GM23248 (cell line): ENCODE measurements at regions not wholly inside any gene's neighbourhood (a gene's known extent, or its start where the extent isn't known, plus 50 kb on each side); places are given as distances from the start of the nearest gene placed in this dataset.
"Not testable (repeated sequence)": the region's sequence is repeated elsewhere in the genome, so short reads cannot be mapped to it uniquely, and the experiment has no call there.

Source experiments
- DNase-seq: peaks from one replicate; pipeline ENCODE4 v3.0.0-alpha.2; 2015
- H2AFZ ChIP-seq: fragments of 200-600 bp; sonication (generic); 2 replicates; pipeline ENCODE4 v1.6.1; 2016; ENCODE audit warnings: antibody characterized with exemption
- H3F3A ChIP-seq: fragments of 200-600 bp; sonication (generic); 2 replicates; pipeline ENCODE4 v1.6.1; 2016; ENCODE audit warnings: mild to moderate bottlenecking, antibody characterized with exemption, mixed run types; ENCODE audit not compliant: insufficient read depth
- H3K27ac ChIP-seq: fragments of 200-600 bp; sonication (generic); 2 replicates; pipeline ENCODE4 v1.5.1; 2016; ENCODE audit warnings: mild to moderate bottlenecking
- H3K27me3 ChIP-seq: fragments of 200-600 bp; sonication (generic); replicated peaks from 2 replicates; pipeline ENCODE4 v1.6.1; 2016; ENCODE audit warnings: mild to moderate bottlenecking; ENCODE audit not compliant: insufficient read depth
- H3K36me3 ChIP-seq: fragments of 200-600 bp; sonication (generic); 2 replicates; pipeline ENCODE4 v1.6.1; 2016; ENCODE audit warnings: low read depth, mild to moderate bottlenecking
- H3K4me1 ChIP-seq: fragments of 200-600 bp; sonication (generic); 2 replicates; pipeline ENCODE4 v1.6.1; 2016; ENCODE audit warnings: mild to moderate bottlenecking; ENCODE audit not compliant: insufficient read depth
- H3K4me2 ChIP-seq: fragments of 200-600 bp; sonication (generic); one replicate; pipeline ENCODE4 v1.6.1; 2016; ENCODE audit warnings: mild to moderate bottlenecking; ENCODE audit not compliant: unreplicated experiment
- H3K4me3 ChIP-seq: fragments of 200-600 bp; sonication (generic); 2 replicates; pipeline ENCODE4 v1.5.1; 2016; ENCODE audit warnings: mild to moderate bottlenecking
- H3K79me2 ChIP-seq: fragments of 200-600 bp; sonication (generic); 2 replicates; pipeline ENCODE4 v1.6.1; 2016; ENCODE audit warnings: mild to moderate bottlenecking; ENCODE audit not compliant: insufficient read depth
- H3K9ac ChIP-seq: fragments of 200-600 bp; sonication (generic); 2 replicates; pipeline ENCODE4 v1.6.1; 2016; ENCODE audit warnings: mild to moderate bottlenecking
- H3K9me2 ChIP-seq: fragments of 200-600 bp; sonication (generic); 2 replicates; pipeline ENCODE4 v1.6.1; 2016; ENCODE audit warnings: mixed run types, mild to moderate bottlenecking, moderate library complexity; ENCODE audit not compliant: insufficient read depth
- H3K9me3 ChIP-seq: fragments of 200-600 bp; sonication (generic); one replicate; pipeline ENCODE4 v1.6.1; 2017; ENCODE audit warnings: low read depth
- H4K20me1 ChIP-seq: fragments of 200-600 bp; sonication (generic); 2 replicates; pipeline ENCODE4 v1.6.0; 2016; ENCODE audit not compliant: insufficient read depth
- EZH2 ChIP-seq: fragments of 200-600 bp; sonication (generic); IDR thresholded peaks from 2 replicates; pipeline ENCODE4 v1.6.1; 2018; ENCODE audit warnings: antibody characterized with exemption, mild to moderate bottlenecking; ENCODE audit not compliant: insufficient read depth, poor library complexity, severe bottlenecking
- EZH2phosphoT487 ChIP-seq: fragments of 200-600 bp; sonication (generic); IDR thresholded peaks from 2 replicates; pipeline ENCODE4 v1.6.1; 2018; ENCODE audit warnings: antibody characterized with exemption, moderate library complexity, mild to moderate bottlenecking, low read depth; ENCODE audit not compliant: insufficient read depth
- WGBS, 2 experiments: methylation state at CpG; one replicate each; pipeline ENCODE4 v1.1.6; 2015 to 2017; ENCODE audit warnings: low lambda C conversion rate in 2 of 2, low coverage in 1 of 2; ENCODE audit errors: missing lambda C conversion rate in 2 of 2; 5-methylcytosine and 5-hydroxymethylcytosine counted together
- in situ Hi-C: fragments of 300-500 bp; cut with MboI; formaldehyde crosslinking; loops from 2 replicates; pipeline ENCODE4 v1.15.0; 2020

- in situ Hi-C loops: no loop called here
- H3K9ac ChIP-seq: no peak overlapping the region
- H3K9me2 ChIP-seq: no peaks in the 10 kb centered on the region
- 10 to 11% methylated on average over 1 of the region's 1 CpG for WGBS, 2 experiments
- H3K27ac ChIP-seq: no peak overlapping the region
- H3K4me3 ChIP-seq: no peak overlapping the region
- no peaks in the 10 kb centered on the region for H3K36me3 ChIP-seq
- no peaks in the 10 kb centered on the region for H3F3A ChIP-seq
- no peak overlapping the region for H3K4me2 ChIP-seq
- H2AFZ ChIP-seq: no peak overlapping the region
- H3K27me3 ChIP-seq: no peaks in the 10 kb centered on the region
- no peaks in the 10 kb centered on the region for H4K20me1 ChIP-seq
- H3K9me3 ChIP-seq: no peaks in the 10 kb centered on the region
- H3K79me2 ChIP-seq: no peaks in the 10 kb centered on the region
- TF ChIP-seq EZH2phosphoT487 (no peak), EZH2 (no peak)
- no peaks in the 10 kb centered on the region for H3K4me1 ChIP-seq
- no peak for DNase-seq
These were observed 834.9 kb upstream of the SLC39A10 start for GRCh38 chr2:194822097-194822496.

- no peak overlapping the region for H3K27ac ChIP-seq
- no peaks in the 10 kb centered on the region for H3K36me3 ChIP-seq
- H3K79me2 ChIP-seq: no peaks in the 10 kb centered on the region
- H3K9me3 ChIP-seq: no peaks in the 10 kb centered on the region
- in situ Hi-C loops: no loop called here
- no peaks in the 10 kb centered on the region for H3K9me2 ChIP-seq
- no peaks in the 10 kb centered on the region for H3K4me1 ChIP-seq
- no peak overlapping the region for H3K4me2 ChIP-seq
- H4K20me1 ChIP-seq: no peaks in the 10 kb centered on the region
- no peak overlapping the region for H3K4me3 ChIP-seq
- no peaks in the 10 kb centered on the region for H3F3A ChIP-seq
- no peak for DNase-seq
- no peak overlapping the region for H2AFZ ChIP-seq
- no peaks in the 10 kb centered on the region for H3K27me3 ChIP-seq
- TF ChIP-seq EZH2phosphoT487 (no peak), EZH2 (no peak)
- H3K9ac ChIP-seq: no peak overlapping the region
These were observed 837.7 kb upstream of the SLC39A10 start for GRCh38 chr2:194819367-194819766.

- no peak overlapping the region for H2AFZ ChIP-seq
- H3K4me1 ChIP-seq: no peaks in the 10 kb centered on the region
- H3K4me2 ChIP-seq: no peak overlapping the region
- H3K9ac ChIP-seq: no peak overlapping the region
- no peaks in the 10 kb centered on the region for H3F3A ChIP-seq
- no peaks in the 10 kb centered on the region for H4K20me1 ChIP-seq
- H3K27me3 ChIP-seq: no peaks in the 10 kb centered on the region
- no peaks in the 10 kb centered on the region for H3K9me2 ChIP-seq
- no peak overlapping the region for H3K27ac ChIP-seq
- H3K9me3 ChIP-seq: no peaks in the 10 kb centered on the region
- DNase-seq: no peak
- H3K36me3 ChIP-seq: no peaks in the 10 kb centered on the region
- no peak overlapping the region for H3K4me3 ChIP-seq
- TF ChIP-seq EZH2phosphoT487: no peak
- TF ChIP-seq EZH2: no peak
- in situ Hi-C loops: no loop called here
- H3K79me2 ChIP-seq: no peaks in the 10 kb centered on the region
These were observed 841.6 kb upstream of the SLC39A10 start for GRCh38 chr2:194815475-194815874.

DNA sequence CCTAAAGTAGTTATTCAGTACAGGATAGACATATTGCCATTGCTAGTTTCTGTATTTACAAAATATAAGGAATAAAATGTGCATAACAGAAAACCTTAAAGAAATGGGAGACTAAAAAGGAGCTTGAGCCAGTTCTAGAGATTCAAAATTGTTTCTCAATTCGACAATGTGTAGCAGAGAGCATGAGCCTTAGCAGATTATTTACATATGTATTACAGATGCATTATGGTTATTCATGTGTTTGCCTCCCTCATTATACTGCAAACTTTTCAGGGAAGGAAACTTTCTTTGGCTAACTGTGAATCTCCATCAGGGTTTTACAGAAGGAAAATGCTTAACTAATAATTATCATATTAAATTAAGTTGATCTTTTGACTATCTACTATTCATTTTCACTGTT lies 854.4 kb upstream of the SLC39A10 start:
- WGBS, 2 experiments: 0% methylated on average over 1 of the region's 1 CpG
- Histone ChIP-seq H3K27me3 (no peaks in the 10 kb centered on the region), H3K36me3 (no peaks in the 10 kb centered on the region), H2AFZ (no peak overlapping the region), H3K4me3 (no peak overlapping the region), H3K9ac (no peak overlapping the region), H3K9me3 (no peaks in the 10 kb centered on the region), H3K4me1 (no peaks in the 10 kb centered on the region), H3K9me2 (no peaks in the 10 kb centered on the region), H3K79me2 (no peaks in the 10 kb centered on the region), H3K4me2 (no peak overlapping the region), H3K27ac (no peak overlapping the region), H4K20me1 (no peaks in the 10 kb centered on the region), H3F3A (no peaks in the 10 kb centered on the region)
- TF ChIP-seq EZH2phosphoT487 (no peak), EZH2 (no peak)
- in situ Hi-C loops: no loop called here
- DNase-seq: no peak

GRCh38 chr2:194787071-194787470 lies 870.0 kb upstream of the SLC39A10 start:
- H3K27ac ChIP-seq, in situ Hi-C loops: not testable (repeated sequence)

GRCh38 chr2:194771394-194771793 lies 885.6 kb upstream of the SLC39A10 start:
- H3K4me2 ChIP-seq, H3K27ac ChIP-seq, H3K4me1 ChIP-seq, H3K27me3 ChIP-seq, H3K9ac ChIP-seq, H3F3A ChIP-seq, in situ Hi-C loops, DNase-seq, H4K20me1 ChIP-seq, H2AFZ ChIP-seq, H3K36me3 ChIP-seq, H3K9me2 ChIP-seq, H3K9me3 ChIP-seq, H3K4me3 ChIP-seq, H3K79me2 ChIP-seq: not testable (repeated sequence)
- whole genome bisulfite sequencing, 2 experiments: 15% methylated on average over 2 of the region's 2 CpGs

More at GRCh38 chr2:194787071-194787470, 870.0 kb upstream of the SLC39A10 start:
- not testable (repeated sequence) for H3K4me2 ChIP-seq, H3K9ac ChIP-seq, H3K27me3 ChIP-seq, H3K9me3 ChIP-seq, H3K4me1 ChIP-seq, H3K4me3 ChIP-seq, H3K79me2 ChIP-seq, H3K36me3 ChIP-seq, H2AFZ ChIP-seq, H3F3A ChIP-seq, DNase-seq, H4K20me1 ChIP-seq, H3K9me2 ChIP-seq
- 35 to 44% methylated on average over 2 of the region's 2 CpGs for WGBS, 2 experiments
